NCI-H128 (cell line): ENCODE measurements at regions not wholly inside any gene's neighbourhood (a gene's known extent, or its start where the extent isn't known, plus 50 kb on each side); places are given as distances from the start of the nearest gene placed in this dataset.

ENCODE experiments used
- DNase-seq: peaks from one replicate; lab custom pipeline; 2025; ENCODE audit not compliant: unreplicated experiment; lab: John Stamatoyannopoulos, UW

DNA sequence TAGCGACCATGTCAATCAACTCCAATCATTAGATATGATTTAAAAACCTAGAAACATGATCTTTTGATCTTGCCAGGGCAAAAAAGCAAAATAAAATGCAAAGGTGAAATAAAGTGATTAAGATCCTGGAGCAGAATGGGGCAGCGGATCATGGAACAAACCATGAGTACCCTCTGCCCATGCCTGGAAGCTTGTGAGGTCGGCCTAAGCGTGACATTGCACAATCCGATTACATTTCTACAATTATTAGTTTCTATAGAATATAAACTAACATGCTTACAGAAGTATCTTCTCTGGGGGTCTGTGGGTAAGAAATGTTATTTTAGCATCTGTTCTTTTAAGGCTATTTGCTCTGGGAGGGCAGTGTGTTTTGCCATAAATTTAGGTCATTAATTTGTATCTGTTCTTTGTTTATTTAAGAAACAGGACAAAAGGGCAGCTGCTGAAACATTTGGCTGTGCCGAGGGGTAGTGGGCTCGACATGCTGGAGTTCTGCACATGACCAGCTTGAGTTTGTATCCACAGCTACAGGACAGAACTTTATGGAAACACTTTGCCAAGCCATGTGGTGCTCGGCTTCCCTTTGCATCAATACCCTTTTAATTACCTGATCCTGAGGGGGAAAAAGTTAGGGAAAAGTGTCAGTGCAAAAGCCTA is 55.9 kb downstream of the ZBTB18 start:
- no peak for DNase-seq

DNA sequence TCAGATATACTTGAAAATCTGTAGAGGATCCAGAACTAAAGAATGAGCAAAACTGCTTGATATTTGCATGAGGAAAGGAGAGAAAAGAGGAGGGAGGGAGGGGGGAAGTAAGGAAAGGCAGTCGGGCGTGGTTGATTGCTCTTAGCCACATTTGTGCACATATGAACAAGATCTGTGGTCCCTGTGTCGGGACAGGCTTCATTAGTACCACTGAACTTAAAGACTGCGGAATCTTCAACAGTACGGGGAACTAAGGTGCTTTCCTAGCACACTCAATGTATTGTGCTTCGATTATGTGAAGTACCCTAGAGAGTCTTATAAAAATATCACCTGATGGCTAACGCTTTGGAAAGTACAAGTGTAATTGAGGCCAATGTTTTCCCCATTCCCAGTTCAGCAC is 59.9 kb downstream of the ZBTB18 start:
- DNase-seq, result no peak

DNA sequence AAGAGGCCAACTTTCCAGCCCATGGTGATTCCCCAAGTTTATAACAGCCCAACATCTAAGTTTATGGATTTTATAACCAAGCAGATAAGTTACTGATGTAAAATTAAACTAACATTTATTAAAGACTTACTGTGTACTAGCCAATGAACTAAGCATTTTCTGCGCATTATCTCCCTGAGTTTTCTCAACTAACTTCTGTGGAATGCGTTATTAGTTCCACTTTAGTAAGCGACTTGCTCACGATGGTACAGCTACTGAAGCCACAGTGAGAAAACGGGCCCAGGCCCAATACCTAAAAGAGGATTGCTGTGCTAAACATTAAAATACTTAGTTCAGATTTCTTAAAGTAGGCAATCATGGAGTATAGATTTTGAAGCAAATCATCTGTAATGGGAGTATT is 61.0 kb downstream of the ZBTB18 start:
- DNase-seq, result no peak

DNA sequence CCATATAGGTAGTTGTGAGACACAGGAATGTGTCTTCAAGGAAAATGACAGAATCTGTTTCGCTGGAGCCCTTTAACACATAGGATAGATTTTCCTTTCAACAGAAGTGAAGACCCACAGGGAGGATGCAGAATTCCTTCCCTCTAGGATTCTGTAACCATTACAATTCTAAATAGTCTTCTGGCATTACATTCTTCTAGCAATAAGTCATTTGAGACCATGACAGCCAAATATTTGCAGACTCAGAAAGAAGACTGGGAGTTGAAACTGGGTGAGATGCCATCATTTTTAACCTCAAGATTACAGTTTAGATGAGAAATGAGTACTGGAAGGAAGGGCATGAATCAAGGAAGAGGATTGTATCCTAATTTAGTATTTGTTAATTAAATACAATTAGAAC is 61.6 kb downstream of the ZBTB18 start:
- DNase-seq, result no peak

DNA sequence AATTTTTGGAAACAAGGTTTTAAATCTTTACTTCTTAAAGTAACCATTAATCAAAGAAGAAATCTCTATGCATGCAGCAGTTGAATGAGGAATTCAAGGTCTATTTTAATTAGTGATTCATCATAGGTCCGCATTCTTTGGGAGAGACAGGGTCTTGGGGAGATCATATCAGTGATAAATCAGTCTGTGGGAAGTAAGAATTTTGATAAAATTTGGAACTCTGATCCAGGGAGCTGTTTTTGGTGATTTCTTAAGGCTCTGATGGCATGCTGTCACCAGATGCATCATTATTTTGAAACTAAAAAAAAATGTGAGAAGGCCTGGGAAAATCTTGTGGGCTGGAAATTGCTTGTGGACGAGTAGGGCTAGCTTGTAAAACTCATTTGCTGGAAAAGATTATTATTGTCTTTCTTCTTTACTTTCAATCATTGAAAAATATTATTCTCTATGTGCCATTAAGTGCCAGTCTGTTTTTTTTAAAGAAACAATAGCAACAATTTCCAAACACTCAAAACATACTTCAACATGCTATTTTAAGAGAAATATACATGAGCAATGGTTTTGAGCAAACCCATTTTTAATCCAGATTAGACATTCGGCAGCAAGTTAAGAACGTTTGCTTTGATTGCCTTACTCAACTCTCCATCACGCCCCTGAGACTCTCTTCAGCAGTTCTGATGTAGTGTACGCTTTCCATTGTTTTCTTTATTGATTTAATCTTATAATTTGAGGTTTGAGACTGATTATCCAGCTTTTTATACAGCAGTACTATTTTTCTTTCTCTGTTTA is 62.6 kb downstream of the ZBTB18 start:
- DNase-seq, result no peak

DNA sequence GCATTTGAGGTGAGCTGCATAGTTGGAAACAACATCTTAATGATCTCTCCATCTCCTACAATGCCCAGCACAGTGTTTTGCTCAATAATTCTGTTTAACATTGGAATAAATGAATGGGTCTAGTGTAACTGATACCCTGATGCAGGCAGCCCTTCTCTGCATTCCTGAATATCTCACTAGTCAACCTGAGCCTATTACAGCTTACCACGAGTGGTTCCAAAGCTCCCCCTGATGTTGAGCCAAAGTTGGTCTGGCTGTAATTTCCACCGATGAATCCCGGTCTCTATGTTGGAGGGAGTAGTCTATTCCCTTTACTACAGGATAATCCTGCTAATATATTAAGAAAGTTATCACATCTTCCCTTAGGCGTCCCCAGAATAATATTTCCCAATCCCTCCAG is 63.8 kb downstream of the ZBTB18 start:
- DNase-seq, result no peak

DNA sequence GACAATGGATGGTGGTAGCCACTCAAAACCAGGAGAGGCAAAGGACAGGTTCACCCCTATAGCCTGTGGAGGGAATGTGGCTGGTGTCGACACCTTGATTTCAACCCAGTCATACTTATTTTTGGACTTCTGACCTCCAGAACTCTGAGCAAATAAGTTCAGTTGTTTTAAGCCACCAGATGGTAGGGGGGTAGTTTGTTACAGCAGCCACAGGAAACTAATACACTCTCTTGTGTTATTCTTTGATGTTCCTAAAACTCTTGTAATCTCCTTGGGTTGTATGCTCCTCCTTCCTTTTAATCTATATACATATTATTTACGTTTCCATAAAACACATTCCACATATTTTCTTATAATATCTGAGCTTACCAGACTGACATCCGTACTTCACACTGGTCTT is 65.9 kb downstream of the ZBTB18 start:
- no peak for DNase-seq

DNA sequence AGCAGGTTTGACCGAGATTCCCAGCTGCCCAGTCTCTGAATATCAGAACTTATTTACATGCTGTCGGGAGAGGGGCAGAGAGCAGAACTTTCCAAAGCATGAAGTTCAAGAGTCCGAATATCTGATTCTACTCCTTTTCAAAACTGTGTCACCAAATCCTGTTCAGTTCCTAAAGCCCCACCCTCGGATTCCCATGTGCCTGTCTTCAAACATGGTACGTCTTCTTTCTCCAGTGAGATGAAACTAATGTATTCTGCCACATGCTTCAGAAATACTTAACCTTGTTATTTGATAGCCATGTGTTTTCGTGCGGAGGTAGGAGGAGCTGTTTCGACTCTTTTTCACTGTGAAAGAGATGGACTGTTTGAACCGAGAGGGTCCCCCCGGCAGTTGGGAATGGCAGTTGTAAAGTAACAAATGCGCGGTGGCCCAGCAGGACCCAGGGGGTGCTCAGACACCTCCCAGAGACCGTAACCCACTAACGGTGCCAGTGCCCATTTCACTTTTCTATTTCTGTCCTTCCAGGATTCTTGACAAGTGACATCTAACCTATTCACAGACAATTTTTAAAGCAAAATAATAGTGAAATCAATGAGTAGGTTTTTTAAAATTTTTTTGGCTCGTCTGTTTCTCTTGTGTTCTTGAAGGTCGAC is 67.2 kb downstream of the ZBTB18 start:
- peak; percentile 47 for DNase-seq

DNA sequence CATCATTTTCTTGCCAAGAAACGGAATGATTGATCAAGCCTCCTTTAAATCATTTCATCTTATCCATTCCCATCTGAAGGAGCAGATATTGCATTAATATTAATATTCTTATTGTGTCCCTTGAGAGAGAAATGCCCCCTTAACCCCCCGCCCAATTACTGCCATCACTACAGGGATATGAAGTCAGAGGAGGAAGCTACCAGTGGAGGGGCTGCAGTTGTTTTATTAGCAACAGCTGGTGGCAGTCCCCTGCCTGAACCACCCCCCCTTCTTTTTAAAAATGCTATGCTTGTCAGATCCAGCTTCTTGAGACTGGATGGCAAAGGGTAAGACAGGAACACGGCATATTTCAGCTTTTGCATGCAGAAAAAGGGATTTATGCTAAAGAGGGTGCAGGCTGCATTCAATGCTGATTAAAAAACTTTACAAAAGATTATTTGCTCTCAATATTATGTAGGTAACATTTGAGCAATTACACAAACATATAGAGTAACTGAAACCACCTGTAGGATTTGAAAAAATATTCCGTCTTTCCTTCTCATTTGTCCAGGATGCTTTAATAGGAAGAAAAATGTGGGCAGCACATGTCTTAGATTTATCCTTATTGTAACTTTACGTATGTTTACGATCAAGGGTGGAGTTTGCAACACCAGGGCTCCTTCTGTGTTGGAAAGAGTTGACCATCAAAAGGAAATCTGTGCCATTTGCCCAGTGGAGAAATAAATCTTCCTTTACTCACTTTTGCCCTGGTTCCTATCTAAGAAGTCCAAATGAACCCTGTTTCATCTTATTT is 77.7 kb downstream of the ZBTB18 start:
- DNase-seq, result no peak

DNA sequence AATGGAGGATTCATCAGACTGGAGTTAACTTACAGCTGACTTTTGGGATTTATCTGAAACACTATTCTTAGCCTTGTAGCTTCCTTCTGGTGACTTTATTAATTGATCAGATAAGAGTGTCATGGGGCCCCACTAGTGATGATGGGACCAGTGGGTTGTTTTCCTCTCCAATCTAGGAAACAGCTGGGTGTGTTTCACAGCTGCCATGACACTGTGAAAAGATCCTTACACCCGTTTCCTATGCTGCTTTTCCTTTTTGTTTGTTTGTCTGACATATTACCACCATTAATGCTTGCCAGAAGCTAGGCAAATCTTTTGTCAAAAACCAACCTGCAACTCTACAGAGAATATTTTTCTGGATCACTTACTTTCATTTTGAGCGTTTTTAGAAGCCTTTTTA is 86.2 kb downstream of the ZBTB18 start:
- no peak for DNase-seq

DNA sequence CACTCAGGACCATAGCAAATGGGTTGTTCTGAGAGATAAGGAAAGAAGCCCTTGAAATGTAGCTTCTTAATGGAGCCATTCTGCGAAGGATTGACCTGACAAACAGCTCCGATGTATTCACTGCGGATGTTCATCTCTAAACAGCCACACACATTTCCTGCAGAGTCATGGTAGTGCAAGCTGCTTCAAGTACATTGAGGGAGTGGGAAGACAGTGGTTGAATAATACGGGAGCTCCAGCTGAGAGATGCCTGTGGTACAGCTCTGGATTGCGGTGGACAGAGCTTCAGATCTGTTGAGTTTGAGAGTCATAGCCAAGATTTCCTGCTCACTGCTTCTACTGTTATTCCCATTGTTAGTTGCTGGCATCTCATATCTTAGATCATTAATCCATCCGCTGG is 86.6 kb downstream of the ZBTB18 start:
- no peak for DNase-seq

DNA sequence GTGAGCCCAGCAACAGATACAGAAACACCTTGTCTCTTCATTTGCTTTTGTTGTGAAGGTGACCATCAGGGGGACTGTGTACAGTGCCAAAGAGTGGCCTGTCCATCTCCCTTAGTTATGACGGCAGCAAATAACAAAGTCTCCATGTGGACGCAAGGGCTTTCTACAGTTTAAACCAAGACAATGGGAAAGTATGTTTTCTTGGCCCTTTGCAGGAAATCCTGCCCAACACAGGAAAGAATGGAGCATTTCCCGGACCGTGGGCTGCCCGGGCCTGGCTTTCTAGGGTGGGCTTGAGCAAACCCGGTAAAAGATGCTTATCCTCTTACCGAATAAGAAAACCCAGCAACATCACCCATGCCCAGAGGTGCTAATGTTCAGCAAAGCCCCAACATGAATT is 87.3 kb downstream of the ZBTB18 start:
- DNase-seq, result no peak

DNA sequence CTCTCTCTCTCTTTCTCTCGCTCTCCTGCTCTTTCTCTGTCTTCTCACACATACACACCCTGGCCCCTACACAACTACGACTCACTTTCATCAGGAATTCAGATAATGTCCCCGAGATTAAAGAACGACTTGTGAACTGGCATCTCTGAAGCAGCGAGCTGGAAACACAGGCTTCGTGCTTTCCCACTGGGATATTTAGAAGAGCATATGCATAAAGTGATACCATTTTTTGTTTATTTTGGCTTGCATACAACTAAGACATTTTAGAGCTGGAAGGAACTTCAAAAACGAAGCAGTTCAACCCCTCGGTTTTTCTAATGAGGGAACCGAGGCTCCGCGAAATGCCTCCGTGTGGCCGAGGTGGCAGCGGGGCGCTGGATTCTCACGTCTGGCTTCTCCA is 88.6 kb downstream of the ZBTB18 start:
- DNase-seq, result no peak

DNA sequence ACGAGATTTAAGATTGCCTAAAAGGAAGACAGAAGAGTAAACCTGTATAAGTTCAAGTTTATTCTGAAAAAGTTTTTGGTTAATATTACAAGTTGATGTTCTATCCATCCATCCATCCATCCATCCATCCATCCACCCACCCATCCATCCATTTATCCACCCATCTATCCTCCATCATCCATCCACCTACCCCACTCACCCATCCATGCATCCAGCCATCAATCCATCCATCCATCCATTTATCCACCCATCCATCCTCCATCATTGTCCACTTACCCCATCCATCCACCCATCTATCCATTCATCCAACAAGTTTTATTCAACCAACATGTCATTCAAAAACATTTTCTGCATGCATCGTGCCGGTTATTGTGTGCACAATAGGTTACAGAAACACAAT is 89.3 kb downstream of the ZBTB18 start:
- DNase-seq, result no peak

DNA sequence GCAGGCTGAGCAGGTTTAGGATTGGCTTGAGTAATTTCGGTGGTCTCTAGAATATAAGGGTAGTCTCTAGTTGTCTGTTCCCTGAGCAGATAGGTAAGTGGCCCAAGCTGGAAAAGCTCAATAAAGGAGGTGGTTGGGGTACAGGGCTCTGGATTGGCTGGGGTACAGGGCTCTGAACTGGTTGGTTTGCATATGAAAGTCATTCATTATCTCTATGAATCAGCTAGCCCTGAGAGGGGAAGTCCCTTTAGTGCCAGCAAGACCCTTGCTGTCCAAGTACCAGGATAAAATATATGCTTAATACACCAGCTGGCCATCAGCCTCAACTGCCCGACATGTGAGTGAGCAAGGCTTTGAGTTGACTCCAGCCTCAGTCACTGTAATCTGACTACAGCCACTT is 93.0 kb downstream of the ZBTB18 start:
- no peak for DNase-seq

DNA sequence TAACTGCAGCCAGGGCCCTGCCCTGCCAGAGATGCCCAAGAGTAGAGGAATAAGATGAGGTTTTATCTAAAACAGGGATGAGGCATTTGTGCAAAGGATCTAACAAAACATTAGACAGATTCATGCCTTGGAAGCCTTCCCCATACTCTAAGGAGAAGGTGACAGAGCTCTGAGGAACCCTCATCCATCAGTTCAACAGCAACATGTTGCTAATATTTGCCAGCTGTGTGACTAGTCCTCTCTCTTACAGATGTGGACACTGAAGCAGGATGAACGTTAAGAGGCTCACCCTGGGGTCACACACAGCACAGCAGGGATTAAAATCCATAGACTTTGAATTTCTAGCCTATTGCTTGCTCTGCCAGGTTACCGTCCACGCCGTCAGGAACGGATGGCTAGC is 99.0 kb downstream of the ZBTB18 start:
- DNase-seq, result no peak

DNA sequence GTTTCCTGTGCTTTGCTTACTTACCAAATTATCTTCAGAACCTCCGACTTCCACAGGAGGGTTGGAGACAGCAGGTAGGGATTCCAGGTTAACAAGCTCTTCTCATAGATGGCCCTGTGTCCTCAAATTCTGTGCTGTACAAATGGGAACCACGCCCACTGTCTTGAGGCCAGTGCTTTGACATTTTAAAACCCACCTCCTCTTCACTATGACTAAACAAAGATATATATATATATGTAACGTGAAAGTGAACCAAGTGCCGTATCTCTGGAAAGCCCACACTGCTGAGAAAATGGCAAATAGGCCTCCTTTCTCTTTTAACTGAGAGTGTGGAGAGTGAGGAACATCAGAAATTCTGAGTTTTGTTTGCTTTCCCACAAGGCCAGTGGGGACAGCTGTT is 99.6 kb downstream of the ZBTB18 start:
- no peak for DNase-seq

DNA sequence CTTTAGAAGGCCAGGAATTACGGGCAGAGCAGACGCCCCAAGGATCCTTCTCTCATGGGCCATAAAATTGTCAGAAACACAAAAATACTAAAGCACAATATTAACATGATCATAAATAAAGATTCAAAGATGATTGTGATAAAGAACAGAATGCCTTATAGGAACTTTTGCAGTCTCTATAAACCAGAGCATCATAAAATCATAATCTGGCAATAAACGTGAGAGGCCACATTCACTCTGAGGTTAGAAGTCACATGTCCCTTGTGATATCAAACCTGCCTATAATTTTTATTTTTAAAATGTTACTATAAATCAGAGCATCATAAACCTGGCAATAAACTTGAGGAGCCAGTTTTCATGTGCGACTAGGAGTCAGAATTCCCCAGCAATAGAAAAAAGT is 100.5 kb downstream of the ZBTB18 start:
- no peak for DNase-seq

DNA sequence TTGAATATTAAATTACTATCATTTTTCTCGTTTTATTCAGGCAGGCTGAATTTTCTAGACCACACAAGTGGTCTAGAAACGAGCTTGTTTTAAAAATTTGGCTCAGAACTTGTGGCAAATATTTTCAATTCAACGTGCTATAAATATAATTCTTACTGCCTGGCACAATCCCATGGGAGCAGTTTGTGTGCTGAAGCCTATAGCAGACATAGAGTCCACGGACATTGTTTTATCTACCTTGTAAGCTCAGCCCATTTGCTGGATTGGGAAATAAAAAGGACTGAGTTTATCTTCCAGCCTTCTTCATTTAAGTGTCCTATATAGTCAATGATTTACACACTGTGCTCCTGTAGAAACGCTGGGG is 103.4 kb downstream of the ZBTB18 start:
- DNase-seq, result no peak

DNA sequence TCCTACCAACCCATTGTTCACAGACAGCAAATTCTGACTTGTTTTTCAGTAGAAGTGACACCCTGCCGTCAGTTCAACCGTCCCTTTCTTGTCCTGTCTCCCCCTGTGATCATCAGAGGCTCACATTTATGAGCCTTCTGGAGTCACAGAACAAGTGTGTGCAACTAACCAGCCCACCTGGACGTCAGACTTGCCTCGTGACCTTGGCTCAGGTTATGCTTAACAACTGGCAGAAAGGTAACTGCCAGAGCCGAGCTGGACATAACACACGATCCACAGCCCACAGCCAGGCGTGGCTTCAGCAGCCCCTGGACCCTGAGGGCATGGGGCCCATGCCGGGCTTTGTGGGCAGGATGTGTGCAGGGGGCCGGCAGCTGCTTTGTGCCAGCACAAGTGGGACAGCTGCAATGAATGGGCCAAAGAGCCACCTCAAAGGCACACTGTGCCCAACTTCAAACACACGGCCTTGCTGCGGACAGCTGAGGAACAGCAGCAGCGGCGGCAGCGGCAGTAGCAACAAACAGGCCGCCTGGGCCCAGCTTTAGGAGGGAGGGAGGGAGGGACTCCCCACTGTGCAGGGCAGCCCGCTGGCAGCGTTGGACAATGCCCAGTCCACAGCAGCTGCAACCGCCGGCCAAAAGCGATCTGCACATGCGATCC is 103.9 kb downstream of the ZBTB18 start:
- no peak for DNase-seq

DNA sequence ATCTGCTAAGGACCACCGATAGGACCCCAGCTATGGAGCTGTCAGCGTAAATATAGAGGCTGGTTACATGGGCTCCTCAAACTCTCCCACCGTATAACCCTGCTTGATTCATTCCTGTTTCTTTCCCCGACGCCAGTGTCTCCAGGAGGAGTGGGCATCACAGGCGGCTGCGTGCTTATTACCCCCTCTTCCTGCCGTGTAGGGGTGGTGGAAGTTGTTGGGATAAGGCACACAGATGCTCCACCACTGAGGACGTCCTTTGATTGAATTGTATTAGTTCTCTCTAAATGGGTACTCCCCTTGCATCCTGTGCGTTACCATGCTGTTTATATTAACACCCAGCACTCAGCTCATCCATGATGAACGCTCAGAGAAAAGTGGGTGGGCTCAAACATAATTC is 104.6 kb downstream of the ZBTB18 start:
- no peak for DNase-seq
